T-cell (primary cell): ENCODE measurements at regions not wholly inside any gene's neighbourhood (a gene's known extent, or its start where the extent isn't known, plus 50 kb on each side); places are given as distances from the start of the nearest gene placed in this dataset.

Experiments
- ATAC-seq, 4 experiments: fragments of 200-7000 bp in 3 of 4; fragments of 150-1000 bp in 1 of 4; cut with Tn5 transposase; replicated peaks in 1 of 4; 1 replicate in 3 of 4; 2 replicates in 1 of 4; pipeline ENCODE4 v1.10.0; 2021; ENCODE audit warnings: moderate library complexity in 3 of 4, mild to moderate bottlenecking in 2 of 4, moderate number of reproducible peaks in 1 of 4
- CTCF ChIA-PET, 2 donors: fragments of 300-600 bp; sonication (Branson Sonifier 250); formaldehyde crosslinking; loops; one replicate each; lab custom pipeline; 2022; ENCODE audit warnings: antibody characterized with exemption in 2 of 2; lab: Charles Lee
- POLR2A ChIA-PET, 2 donors: fragments of 300-600 bp; sonication (Branson Sonifier 250); formaldehyde crosslinking; loops; one replicate each; lab custom pipeline; 2022; ENCODE audit warnings: antibody characterized with exemption in 2 of 2; lab: Charles Lee
- DNase-seq, 35 experiments: peaks; one replicate each; pipeline versions ENCODE4 v3.0.0 to v3.0.0-alpha.2; 2013 to 2023
- H3K27ac ChIP-seq: one replicate; pipeline ENCODE4 v1.5.1; 2013; ENCODE audit warnings: low read length
- H3K27me3 ChIP-seq, 2 experiments: replicated peaks in 1 of 2; 1 replicate in 1 of 2; 2 replicates in 1 of 2; pipeline versions ENCODE4 v1.6.1 to v1.7.0; 2013; ENCODE audit warnings: low read length in 1 of 2, mixed read lengths in 1 of 2; ENCODE audit not compliant: control insufficient read depth in 2 of 2, insufficient read depth in 2 of 2; ENCODE audit errors: extremely low read depth in 1 of 2
- H3K36me3 ChIP-seq, 2 donors: 1 replicate in 1 of 2; 2 replicates in 1 of 2; pipeline versions ENCODE4 v1.6.1 to v1.7.0; 2013; ENCODE audit warnings: low read length in 1 of 2; ENCODE audit not compliant: control insufficient read depth in 2 of 2, insufficient read depth in 1 of 2; ENCODE audit errors: extremely low read depth in 1 of 2
- H3K4me1 ChIP-seq, 2 experiments: 1 replicate in 1 of 2; 2 replicates in 1 of 2; pipeline versions ENCODE4 v1.6.1 to v1.7.0; 2013; ENCODE audit warnings: low read length in 2 of 2, mixed read lengths in 1 of 2; ENCODE audit not compliant: insufficient read depth in 2 of 2, control insufficient read depth in 1 of 2; ENCODE audit errors: extremely low read depth in 1 of 2
- H3K4me3 ChIP-seq, 2 donors: 1 replicate in 1 of 2; 2 replicates in 1 of 2; pipeline versions ENCODE4 v1.5.1 to v1.7.0; 2013; ENCODE audit warnings: mild to moderate bottlenecking in 2 of 2, low read length in 1 of 2, moderate library complexity in 1 of 2; ENCODE audit not compliant: control insufficient read depth in 1 of 2; ENCODE audit errors: extremely low read depth in 1 of 2
- H3K9me3 ChIP-seq: 2 replicates; pipeline ENCODE4 v1.7.0; 2013
- H3K27ac Mint-ChIP-seq, 2 donors: one replicate each; pipeline ENCODE4 v1.8.0; 2020 to 2021; ENCODE audit warnings: mild to moderate bottlenecking in 2 of 2, mixed read lengths in 2 of 2
- H3K27me3 Mint-ChIP-seq, 2 donors: one replicate each; pipeline ENCODE4 v1.8.0; 2021 to 2022; ENCODE audit warnings: mixed read lengths in 2 of 2
- H3K36me3 Mint-ChIP-seq: one replicate; pipeline ENCODE4 v1.8.0; 2021; ENCODE audit warnings: mixed read lengths
- H3K4me1 Mint-ChIP-seq, 3 donors: one replicate each; pipeline ENCODE4 v1.8.0; 2020 to 2022; ENCODE audit warnings: mixed read lengths in 3 of 3, mild to moderate bottlenecking in 1 of 3
- H3K4me3 Mint-ChIP-seq, 3 donors: one replicate each; pipeline ENCODE4 v1.8.0; 2020 to 2022; ENCODE audit warnings: mild to moderate bottlenecking in 3 of 3, mixed read lengths in 3 of 3, moderate library complexity in 3 of 3
- H3K9me3 Mint-ChIP-seq, 3 donors: one replicate each; pipeline ENCODE4 v1.8.0; 2020 to 2022; ENCODE audit warnings: mixed read lengths in 3 of 3
- WGBS: methylation state at CpG from one replicate; pipeline ENCODE4 v1.1.5; 2013; ENCODE audit warnings: missing lambda C conversion rate; ENCODE audit not compliant: insufficient coverage; 5-methylcytosine and 5-hydroxymethylcytosine counted together

GRCh38 chr1:175826705-175827104 lies 83.3 kb upstream of the TNR start:
- no peaks in the 10 kb centered on the region for H3K4me1 Mint-ChIP-seq
- peaks cover 4 to 11% of the 10 kb centered on the region in 2 donors for H3K27me3 Mint-ChIP-seq
- no CpG with 5 or more reads among the region's 2 CpGs for WGBS
- no peaks in the 10 kb centered on the region for H3K9me3 Mint-ChIP-seq
- H3K27ac Mint-ChIP-seq, result no peak overlapping the region
- Histone ChIP-seq H3K4me1 (no peaks in the 10 kb centered on the region), H3K9me3 (no peaks in the 10 kb centered on the region), H3K27me3 (peaks cover 0 to 3% of the 10 kb centered on the region in 2 experiments), H3K36me3 (no peaks in the 10 kb centered on the region), H3K27ac (no peak overlapping the region), H3K4me3 (no peak overlapping the region)
- CTCF ChIA-PET, result no interaction called here
- no peak for DNase-seq
- no peak overlapping the region for H3K4me3 Mint-ChIP-seq
- POLR2A ChIA-PET, result no interaction called here
- no peak for ATAC-seq
- no peaks in the 10 kb centered on the region for H3K36me3 Mint-ChIP-seq

- no peak overlapping the region for H3K27ac ChIP-seq
- H3K27me3 Mint-ChIP-seq, result peaks cover 11% of the 10 kb centered on the region in 2 donors
- peak in 5 of 35 experiments; percentile 2 to 13 (median 3) for DNase-seq
- ChIA-PET POLR2A (no interaction called here), CTCF (interaction anchor here in 1 of 2 donors (1.4 kb wide), 1 partner anchor 672 kb away, joined by 3 read pairs; no protein-coding TSS in a partner anchor)
- peaks cover 0 to 3% of the 10 kb centered on the region in 2 experiments for H3K27me3 ChIP-seq
- H3K4me1 Mint-ChIP-seq, result no peaks in the 10 kb centered on the region
- H3K9me3 Mint-ChIP-seq, result no peaks in the 10 kb centered on the region
- no peak overlapping the region for H3K27ac Mint-ChIP-seq
- no peaks in the 10 kb centered on the region for H3K36me3 ChIP-seq
- H3K9me3 ChIP-seq, result no peaks in the 10 kb centered on the region
- H3K4me3 ChIP-seq, result no peak overlapping the region
- no peaks in the 10 kb centered on the region for H3K36me3 Mint-ChIP-seq
- no peak overlapping the region for H3K4me3 Mint-ChIP-seq
- WGBS, result 86% methylated on average over 1 of the region's 3 CpGs
- no peak for ATAC-seq
- no peaks in the 10 kb centered on the region for H3K4me1 ChIP-seq
These were observed 80.7 kb upstream of the TNR start for GRCh38 chr1:175824079-175824478.

- no peak overlapping the region for H3K27ac ChIP-seq
- H3K36me3 ChIP-seq, result no peaks in the 10 kb centered on the region
- peaks cover 0 to 3% of the 10 kb centered on the region in 2 experiments for H3K27me3 ChIP-seq
- no peak for DNase-seq
- no peaks in the 10 kb centered on the region for H3K9me3 Mint-ChIP-seq
- H3K27me3 Mint-ChIP-seq, result peaks cover 11% of the 10 kb centered on the region in 2 donors
- no peaks in the 10 kb centered on the region for H3K4me1 Mint-ChIP-seq
- H3K4me1 ChIP-seq, result no peaks in the 10 kb centered on the region
- ATAC-seq, result no peak
- no peaks in the 10 kb centered on the region for H3K36me3 Mint-ChIP-seq
- ChIA-PET POLR2A (interaction anchor here in 1 of 2 donors (0.6 kb wide), 1 partner anchor 36 kb away, joined by 4 read pairs; no protein-coding TSS in a partner anchor), CTCF (interaction anchor here in 1 of 2 donors (1.4 kb wide), 1 partner anchor 671 kb away, joined by 3 read pairs; no protein-coding TSS in a partner anchor)
- H3K4me3 Mint-ChIP-seq, result no peak overlapping the region
- H3K27ac Mint-ChIP-seq, result no peak overlapping the region
- no peaks in the 10 kb centered on the region for H3K9me3 ChIP-seq
- H3K4me3 ChIP-seq, result no peak overlapping the region
These were observed 80.0 kb upstream of the TNR start for GRCh38 chr1:175823406-175823805.

- no peak for DNase-seq
- no CpG with 5 or more reads among the region's 2 CpGs for WGBS
- Histone ChIP-seq H3K9me3 (no peaks in the 10 kb centered on the region), H3K36me3 (no peaks in the 10 kb centered on the region), H3K27ac (no peak overlapping the region), H3K27me3 (peaks cover 0 to 3% of the 10 kb centered on the region in 2 experiments), H3K4me3 (no peak overlapping the region), H3K4me1 (no peaks in the 10 kb centered on the region)
- Mint-ChIP-seq H3K36me3 (no peaks in the 10 kb centered on the region), H3K4me3 (no peak overlapping the region), H3K27ac (no peak overlapping the region), H3K27me3 (peaks cover 11% of the 10 kb centered on the region in 2 donors), H3K4me1 (no peaks in the 10 kb centered on the region), H3K9me3 (no peaks in the 10 kb centered on the region)
- ChIA-PET POLR2A (no interaction called here), CTCF (no interaction called here)
- ATAC-seq, result no peak
These were observed 79.2 kb upstream of the TNR start for GRCh38 chr1:175822580-175822979.

GRCh38 chr1:175820456-175821025 lies 77.1 kb upstream of the TNR start:
- Mint-ChIP-seq H3K36me3 (no peaks in the 10 kb centered on the region), H3K27ac (no peak overlapping the region), H3K4me3 (no peak overlapping the region), H3K9me3 (no peaks in the 10 kb centered on the region), H3K4me1 (no peaks in the 10 kb centered on the region), H3K27me3 (peaks cover 10 to 11% of the 10 kb centered on the region in 2 donors)
- no peak overlapping the region for H3K4me3 ChIP-seq
- DNase-seq (no peak), ATAC-seq (no peak)
- POLR2A ChIA-PET, result no interaction called here
- no peaks in the 10 kb centered on the region for H3K4me1 ChIP-seq
- H3K27ac ChIP-seq, result no peak overlapping the region
- no peaks in the 10 kb centered on the region for H3K9me3 ChIP-seq
- H3K36me3 ChIP-seq, result no peaks in the 10 kb centered on the region
- peaks cover 0 to 3% of the 10 kb centered on the region in 2 experiments for H3K27me3 ChIP-seq
- CTCF ChIA-PET, result no interaction called here
- WGBS, result no CpG with 5 or more reads among the region's 6 CpGs

GRCh38 chr1:175818929-175819328 lies 75.5 kb upstream of the TNR start:
- WGBS, result 89% methylated on average over 1 of the region's 1 CpG
- DNase-seq (no peak), ATAC-seq (no peak)
- Histone ChIP-seq H3K27me3 (peaks cover 0 to 3% of the 10 kb centered on the region in 2 experiments), H3K4me3 (no peak overlapping the region), H3K4me1 (no peaks in the 10 kb centered on the region), H3K9me3 (no peaks in the 10 kb centered on the region), H3K27ac (no peak overlapping the region), H3K36me3 (no peaks in the 10 kb centered on the region)
- Mint-ChIP-seq H3K27ac (no peak overlapping the region), H3K4me3 (no peak overlapping the region), H3K27me3 (peaks cover 10 to 14% of the 10 kb centered on the region in 2 donors), H3K4me1 (no peaks in the 10 kb centered on the region), H3K9me3 (no peaks in the 10 kb centered on the region), H3K36me3 (no peaks in the 10 kb centered on the region)
- POLR2A ChIA-PET, result no interaction called here
- CTCF ChIA-PET, result no interaction called here
